Calu3 (cell line): ENCODE measurements at regions not wholly inside any gene's neighbourhood (a gene's known extent, or its start where the extent isn't known, plus 50 kb on each side); places are given as distances from the start of the nearest gene placed in this dataset.

Source experiments
- BruUV-seq: library from RNA; stranded (reverse); fragments of 400-500 nt; replicated peaks from 2 replicates; lab custom pipeline; 2021; lab: Mats Ljungman, UMichigan
- CTCF ChIA-PET: fragments of 300-600 bp; sonication (Branson Sonifier 250); formaldehyde crosslinking; loops from one replicate; lab custom pipeline; 2022; ENCODE audit warnings: antibody characterized with exemption; lab: Charles Lee
- DNase-seq: peaks from one replicate; pipeline ENCODE4 v3.0.0; 2022
- H3K27ac Mint-ChIP-seq: one replicate; pipeline ENCODE4 v1.8.0; 2022; ENCODE audit warnings: mixed read lengths; ENCODE audit not compliant: unreplicated experiment
- H3K27me3 Mint-ChIP-seq: one replicate; pipeline ENCODE4 v1.8.0; 2022; ENCODE audit warnings: mixed read lengths; ENCODE audit not compliant: unreplicated experiment
- H3K36me3 Mint-ChIP-seq: one replicate; pipeline ENCODE4 v1.8.0; 2022; ENCODE audit warnings: mild to moderate bottlenecking, moderate library complexity, mixed read lengths; ENCODE audit not compliant: insufficient read depth, unreplicated experiment
- H3K4me1 Mint-ChIP-seq: one replicate; pipeline ENCODE4 v1.8.0; 2022; ENCODE audit warnings: mild to moderate bottlenecking, low read depth, mixed read lengths; ENCODE audit not compliant: unreplicated experiment
- H3K4me3 Mint-ChIP-seq: one replicate; pipeline ENCODE4 v1.8.0; 2022; ENCODE audit warnings: mild to moderate bottlenecking, low read depth, moderate library complexity, mixed read lengths; ENCODE audit not compliant: unreplicated experiment
- H3K9me3 Mint-ChIP-seq: one replicate; pipeline ENCODE4 v1.8.0; 2022; ENCODE audit warnings: low read depth, mixed read lengths; ENCODE audit not compliant: unreplicated experiment
- CTCF ChIP-seq: fragments of 200-600 bp; IDR thresholded peaks from one replicate; pipeline ENCODE4 v1.8.0; 2022; ENCODE audit warnings: antibody characterized with exemption; ENCODE audit not compliant: unreplicated experiment
- intact Hi-C: fragments of 100-400 bp; cut with micrococcal nuclease; formaldehyde crosslinking; loops from one replicate; pipeline ENCODE4 v1.10.0; 2022; ENCODE audit not compliant: unreplicated experiment

GRCh38 chr18:56067214-56067894, 479.4 kb upstream of the TCF4 start:
- no peaks in the 10 kb centered on the region for H3K36me3 Mint-ChIP-seq
- no peaks in the 10 kb centered on the region for H3K27me3 Mint-ChIP-seq
- BruUV-seq, result no TSS peak
- no peak overlapping the region for H3K4me3 Mint-ChIP-seq
- H3K9me3 Mint-ChIP-seq, result peaks cover 2% of the 10 kb centered on the region
- CTCF ChIA-PET, result interaction anchor here (0.5 to 0.8 kb wide), 2 partner anchors 16 to 686 kb away, joined by 3 read pairs; no protein-coding TSS in a partner anchor
- intact Hi-C loops, result no loop called here
- H3K27ac Mint-ChIP-seq, result no peak overlapping the region
- TF ChIP-seq CTCF, result no peak
- DNase-seq, result no peak
- no peaks in the 10 kb centered on the region for H3K4me1 Mint-ChIP-seq

- no peak for TF ChIP-seq CTCF
- DNase-seq, result no peak
- intact Hi-C loops, result no loop called here
- Mint-ChIP-seq H3K9me3 (no peaks in the 10 kb centered on the region), H3K27me3 (no peaks in the 10 kb centered on the region), H3K4me3 (no peak overlapping the region), H3K36me3 (no peaks in the 10 kb centered on the region), H3K27ac (no peak overlapping the region), H3K4me1 (no peaks in the 10 kb centered on the region)
- CTCF ChIA-PET, result interaction anchor here (0.5 to 0.7 kb wide), 2 partner anchors 685 to 821 kb away, joined by 3 read pairs; no protein-coding TSS in a partner anchor
- BruUV-seq, result no TSS peak
Measured at GRCh38 chr18:56066524-56067213, 478.7 kb upstream of the TCF4 start.

- no peaks in the 10 kb centered on the region for H3K36me3 Mint-ChIP-seq
- H3K4me1 Mint-ChIP-seq, result no peaks in the 10 kb centered on the region
- H3K27me3 Mint-ChIP-seq, result no peaks in the 10 kb centered on the region
- H3K9me3 Mint-ChIP-seq, result no peaks in the 10 kb centered on the region
- no peak overlapping the region for H3K4me3 Mint-ChIP-seq
- CTCF ChIA-PET, result interaction anchor here (0.6 kb wide), 1 partner anchor 1052 kb away, joined by 4 read pairs; no protein-coding TSS in a partner anchor
- H3K27ac Mint-ChIP-seq, result no peak overlapping the region
- intact Hi-C loops, result no loop called here
- BruUV-seq, result no TSS peak
- TF ChIP-seq CTCF, result no peak
- DNase-seq, result no peak
Measured at GRCh38 chr18:56065086-56065485, 477.1 kb upstream of the TCF4 start.

GRCh38 chr18:56062931-56063330, 474.9 kb upstream of the TCF4 start:
- no peaks in the 10 kb centered on the region for H3K27me3 Mint-ChIP-seq
- H3K4me3 Mint-ChIP-seq, result no peak overlapping the region
- BruUV-seq, result no TSS peak
- H3K27ac Mint-ChIP-seq, result no peak overlapping the region
- peaks cover 2% of the 10 kb centered on the region for H3K9me3 Mint-ChIP-seq
- CTCF ChIA-PET, result no interaction called here
- H3K4me1 Mint-ChIP-seq, result no peaks in the 10 kb centered on the region
- no peaks in the 10 kb centered on the region for H3K36me3 Mint-ChIP-seq
- intact Hi-C loops, result no loop called here
- DNase-seq, result no peak
- TF ChIP-seq CTCF, result no peak
